ENCODE measurements at regions not wholly inside any gene's neighbourhood (a gene's known extent, or its start where the extent isn't known, plus 50 kb on each side); places are given as distances from the start of the nearest gene placed in this dataset.

DNA sequence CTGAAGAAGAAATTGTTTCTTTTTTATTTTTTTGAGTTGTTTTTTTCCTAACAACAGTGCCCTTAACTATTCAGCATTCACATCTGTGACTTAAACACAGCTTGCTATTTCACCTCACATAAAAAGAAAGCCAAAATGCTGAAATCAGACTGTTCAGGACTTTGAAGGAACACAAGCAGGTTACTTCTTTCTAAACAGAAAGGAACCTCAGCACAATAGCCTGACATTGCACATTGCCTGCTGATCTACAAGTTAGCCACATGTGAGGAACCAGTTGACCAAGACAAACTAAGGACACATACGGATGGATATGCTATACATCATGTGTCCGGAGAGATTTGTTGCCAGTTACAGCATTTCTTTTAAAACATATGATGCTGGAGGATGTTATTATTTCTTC is 331.1 kb downstream of the FSIP2 start:
- no peak for TF ChIP-seq POLR2AphosphoS5 (IDR thresholded peaks at IDR 0.05)
- TF ChIP-seq CTCF (IDR thresholded peaks at IDR 0.05) = no peak

All from prostate gland (tissue), 2 donors.